ENCODE measurements at regions not wholly inside any gene's neighbourhood (a gene's known extent, or its start where the extent isn't known, plus 50 kb on each side); places are given as distances from the start of the nearest gene placed in this dataset.

GRCh38 chr12:91819132-91819447 is 326.6 kb downstream of the BTG1 start:
- TF ChIP-seq CTCF (IDR thresholded peaks at IDR 0.05 in 8 of 11, conservative IDR thresholded peaks at IDR 0.05 in 3 of 11) (no peak), POLR2AphosphoS5 (IDR thresholded peaks at IDR 0.05) (no peak), POLR2A (IDR thresholded peaks at IDR 0.05) (no peak)
